GM18858 (cell line): ENCODE measurements at regions not wholly inside any gene's neighbourhood (a gene's known extent, or its start where the extent isn't known, plus 50 kb on each side); places are given as distances from the start of the nearest gene placed in this dataset.
"Not testable (repeated sequence)": the region's sequence is repeated elsewhere in the genome, so short reads cannot be mapped to it uniquely, and the experiment has no call there.

ENCODE experiments used
- ATAC-seq: cut with Tn5 transposase; IDR thresholded peaks from one replicate; pipeline ENCODE4 v1.9.1; 2021; ENCODE audit not compliant: unreplicated experiment

DNA sequence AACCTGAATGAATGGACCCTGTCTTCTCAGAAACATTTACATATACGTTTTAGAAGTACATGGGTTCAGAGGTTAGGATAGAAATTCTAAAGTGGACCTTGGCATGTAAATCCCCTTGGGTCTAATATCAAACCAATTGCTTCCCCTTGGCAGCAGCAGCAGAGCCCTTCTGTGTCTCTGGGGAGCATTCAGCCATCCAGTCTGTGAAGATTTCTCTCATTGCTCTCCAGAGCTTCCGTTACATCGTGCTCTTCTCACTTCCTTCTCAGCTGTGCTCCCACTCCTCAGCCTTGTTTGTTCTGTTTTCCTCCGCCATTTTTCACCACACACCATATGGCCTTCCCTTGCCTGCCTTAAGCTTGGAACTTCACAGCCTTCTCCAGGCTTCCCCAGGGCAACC, 61.5 kb upstream of the ATP1B1 start:
- no peak for ATAC-seq

DNA sequence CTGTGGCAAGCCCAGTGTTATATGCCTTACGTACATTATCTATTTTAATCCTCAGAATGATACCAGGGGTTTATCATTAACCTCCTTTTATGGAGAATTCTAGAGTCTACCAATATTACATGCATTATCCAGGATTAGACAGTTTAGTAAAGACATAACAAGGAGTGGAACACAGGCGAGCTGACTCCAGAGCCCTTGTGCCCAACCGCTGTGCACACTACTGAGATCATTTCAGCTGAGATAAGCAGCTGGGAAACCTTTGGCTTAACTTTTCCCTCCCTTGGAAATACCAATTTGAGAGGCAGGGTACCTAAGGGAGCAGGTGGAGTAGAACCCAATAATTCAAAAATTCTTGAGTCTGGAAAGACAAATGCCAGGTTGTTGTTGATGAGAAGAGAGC, 59.8 kb upstream of the ATP1B1 start:
- no peak for ATAC-seq

GRCh38 chr1:169047074-169047473, 59.4 kb upstream of the ATP1B1 start:
- ATAC-seq, result no peak

DNA sequence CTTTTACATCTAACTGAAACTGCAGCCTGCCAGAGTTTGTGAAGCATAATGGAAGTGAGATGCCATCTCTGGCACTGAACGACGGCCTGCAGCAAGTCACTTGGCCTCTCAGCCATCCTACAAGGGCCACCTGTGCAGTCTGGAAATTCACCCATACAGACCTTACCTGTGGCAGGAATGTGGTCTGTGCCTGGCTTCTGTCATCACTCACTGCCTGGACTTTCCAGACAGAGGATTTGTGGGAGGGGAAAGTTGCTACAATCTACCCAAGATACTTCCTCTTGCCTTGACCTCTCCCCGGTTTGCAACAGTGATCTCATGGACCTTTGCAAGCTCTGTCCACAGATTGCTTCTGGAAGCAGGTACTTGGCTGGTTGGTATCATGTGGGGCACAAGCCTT, 58.4 kb upstream of the ATP1B1 start:
- no peak for ATAC-seq

DNA sequence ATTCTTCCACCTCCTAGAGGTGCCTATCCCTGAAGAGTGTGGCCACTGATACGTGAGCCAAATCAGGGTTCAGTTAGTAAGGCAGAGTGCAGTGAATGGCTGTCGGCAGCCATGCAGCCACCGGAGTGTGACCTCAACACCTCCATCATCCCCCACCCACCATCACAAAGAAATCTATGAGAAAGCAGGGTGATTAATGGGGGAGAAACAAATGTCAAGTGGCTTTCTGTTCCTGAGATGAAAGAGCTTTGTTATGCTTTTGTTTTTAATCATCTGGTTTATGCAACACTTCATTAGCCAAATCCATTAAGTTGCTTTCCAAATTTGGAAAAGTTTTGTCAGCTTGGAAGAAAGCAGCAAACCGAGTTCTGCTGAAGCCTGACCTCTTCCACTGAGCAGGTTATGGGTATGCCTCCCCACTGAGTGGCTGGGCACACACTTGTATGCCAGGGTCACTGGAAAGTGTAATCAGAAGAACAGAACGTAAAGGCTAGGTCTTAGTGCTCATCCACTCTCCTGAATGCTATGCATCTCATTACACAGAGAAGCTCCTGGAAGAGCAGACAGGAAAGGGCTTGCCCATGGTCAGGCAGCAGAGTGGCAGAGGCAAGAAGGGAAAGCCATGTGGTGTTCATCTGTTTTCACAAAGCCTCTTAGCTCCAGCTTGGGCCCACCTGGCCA, 57.1 kb upstream of the ATP1B1 start:
- no peak for ATAC-seq

DNA sequence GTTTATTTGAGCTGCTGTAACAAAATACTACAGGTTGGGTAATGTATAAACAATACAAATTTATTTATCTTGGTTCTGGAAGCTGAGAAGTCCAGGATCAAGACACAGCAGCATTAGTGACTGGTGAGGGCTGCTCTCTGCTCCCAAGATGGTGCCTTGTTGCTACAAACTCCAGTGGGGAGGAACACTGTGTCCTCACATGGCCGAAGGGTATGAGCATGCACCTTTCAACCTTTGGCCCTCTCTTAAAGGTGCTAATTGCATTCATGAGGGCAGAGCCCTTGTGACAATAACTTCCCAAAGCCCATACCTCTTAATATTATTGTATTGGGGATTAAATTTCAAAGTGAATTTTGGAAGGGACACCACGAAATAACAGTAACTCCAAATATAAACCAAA, 55.3 kb upstream of the ATP1B1 start:
- ATAC-seq, result no peak

DNA sequence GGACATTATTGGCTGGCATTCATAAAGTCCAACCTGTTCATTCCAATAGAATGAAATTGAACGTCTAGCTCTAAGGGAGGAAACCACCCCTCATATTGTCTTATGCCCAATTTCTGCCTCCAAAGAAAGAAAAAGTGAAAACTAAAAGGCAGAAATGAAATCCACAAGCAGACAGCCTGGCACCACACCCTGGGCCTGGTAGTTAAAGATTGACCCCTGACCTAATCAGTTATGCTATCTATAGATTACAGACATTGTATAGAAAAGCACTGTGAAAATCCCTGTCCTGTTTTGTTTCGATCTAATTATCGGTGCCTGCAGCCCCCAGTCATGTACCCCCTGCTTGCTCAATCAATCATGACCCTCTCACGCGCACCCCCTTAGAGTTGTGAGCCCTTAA, 54.3 kb upstream of the ATP1B1 start:
- ATAC-seq, result not testable (repeated sequence)

GRCh38 chr1:169052727-169053126, 53.8 kb upstream of the ATP1B1 start:
- no peak for ATAC-seq

GRCh38 chr1:169053196-169053595, 53.3 kb upstream of the ATP1B1 start:
- no peak for ATAC-seq
